Dedifferentiated amniotic fluid mesenchymal stem cell (primary cell): ENCODE measurements at regions not wholly inside any gene's neighbourhood (a gene's known extent, or its start where the extent isn't known, plus 50 kb on each side); places are given as distances from the start of the nearest gene placed in this dataset.

Experiments
- DNase-seq: peaks from one replicate; pipeline ENCODE4 v3.0.0-alpha.2; 2016; ENCODE audit errors: extremely low spot score

- no peak for DNase-seq
Observed at GRCh38 chr5:90193185-90193822, 216.3 kb downstream of the CETN3 start.

GRCh38 chr5:90191352-90192045, 218.1 kb downstream of the CETN3 start:
- no peak for DNase-seq

- DNase-seq = no peak
Observed at GRCh38 chr5:90185897-90186468, 223.6 kb downstream of the CETN3 start.

GRCh38 chr5:90184764-90185163, 224.8 kb downstream of the CETN3 start:
- DNase-seq = no peak

- DNase-seq = no peak
Observed at GRCh38 chr5:90182726-90183125, 226.8 kb downstream of the CETN3 start.

GRCh38 chr5:90174236-90174635, 235.3 kb downstream of the CETN3 start:
- no peak for DNase-seq

- no peak for DNase-seq
Observed at GRCh38 chr5:90173299-90174030, 236.1 kb downstream of the CETN3 start.

GRCh38 chr5:90171466-90171865, 238.1 kb downstream of the CETN3 start:
- no peak for DNase-seq

GRCh38 chr5:90170261-90170660, 239.3 kb downstream of the CETN3 start:
- no peak for DNase-seq

- no peak for DNase-seq
Observed at GRCh38 chr5:90169078-90169477, 240.5 kb downstream of the CETN3 start.

GRCh38 chr5:90168399-90168798, 241.2 kb downstream of the CETN3 start:
- no peak for DNase-seq

GRCh38 chr5:90166816-90167215, 242.7 kb downstream of the CETN3 start:
- DNase-seq = no peak

GRCh38 chr5:90162324-90162723, 247.2 kb downstream of the CETN3 start:
- DNase-seq = no peak

GRCh38 chr5:90161414-90161813, 248.1 kb downstream of the CETN3 start:
- DNase-seq = no peak

- no peak for DNase-seq
Observed at GRCh38 chr5:90158131-90158530, 251.4 kb downstream of the CETN3 start.

- DNase-seq = no peak
Observed at GRCh38 chr5:90153031-90153430, 256.5 kb downstream of the CETN3 start.

GRCh38 chr5:90144625-90145327, 264.8 kb downstream of the CETN3 start:
- no peak for DNase-seq

- no peak for DNase-seq
Observed at GRCh38 chr5:90142541-90142940, 267.0 kb downstream of the CETN3 start.

- DNase-seq = no peak
Observed at GRCh38 chr5:90141984-90142383, 267.6 kb downstream of the CETN3 start.

GRCh38 chr5:90136952-90137528, 272.5 kb downstream of the CETN3 start:
- no peak for DNase-seq

- no peak for DNase-seq
Observed at GRCh38 chr5:90135779-90136378, 273.7 kb downstream of the CETN3 start.
